ENCODE measurements at regions not wholly inside any gene's neighbourhood (a gene's known extent, or its start where the extent isn't known, plus 50 kb on each side); places are given as distances from the start of the nearest gene placed in this dataset.

DNA sequence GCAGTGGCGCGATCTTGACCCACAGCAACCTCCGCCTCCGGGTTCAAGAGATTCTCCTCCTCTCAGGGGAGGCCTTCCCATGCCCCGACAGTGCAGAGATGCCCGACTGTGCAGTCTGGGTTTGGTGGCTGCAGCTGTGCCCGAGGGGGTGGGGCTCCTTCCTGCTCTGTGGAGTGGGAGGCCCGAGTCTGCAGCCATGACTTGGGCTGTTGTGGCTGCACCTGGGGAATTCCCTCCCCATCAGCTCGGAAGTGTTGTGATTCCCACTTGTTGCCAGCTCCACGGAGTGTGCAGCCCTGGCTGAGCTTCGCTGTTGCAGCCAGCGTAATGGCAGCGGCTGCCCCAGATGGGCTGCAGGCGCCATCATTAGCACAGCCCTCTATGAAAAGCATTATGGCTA lies 66.4 kb upstream of the SMIM36 start:
- Histone ChIP-seq H3K4me1 (ENCODE audit: control insufficient read depth in 2 of 2, insufficient read depth in 2 of 2, low read length in 2 of 2) (peaks cover 0 to 11% of the 10 kb centered on the region in 2 donors), H3K27me3 (ENCODE audit: control insufficient read depth in 2 of 2, insufficient read depth in 1 of 2, low read length in 1 of 2) (no peaks in the 10 kb centered on the region), H3K9me3 (ENCODE audit: control insufficient read depth in 2 of 2, insufficient read depth in 1 of 2, low read length in 1 of 2) (no peaks in the 10 kb centered on the region), H3K27ac (ENCODE audit: low read depth in 1 of 2, low read length in 1 of 2) (peak overlapping the region in 1 of 2 donors; percentile 68), H3K36me3 (ENCODE audit: control insufficient read depth in 2 of 2, insufficient read depth in 2 of 2, low read length in 1 of 2) (no peaks in the 10 kb centered on the region), H3K4me3 (ENCODE audit: low read length in 2 of 2) (no peak overlapping the region)
- peak in 1 of 9 donors; percentile 15 for DNase-seq (ENCODE audit: low read depth in 6 of 9, low spot score in 9 of 9)
- 56% methylated on average over 14 of the region's 14 CpGs for WGBS

- no peaks in the 10 kb centered on the region for H3K27me3 ChIP-seq (ENCODE audit: control insufficient read depth in 2 of 2, insufficient read depth in 1 of 2, low read length in 1 of 2)
- H3K27ac ChIP-seq (ENCODE audit: low read depth in 1 of 2, low read length in 1 of 2): peak overlapping the region; percentile 46 to 68
- WGBS: 19% methylated on average over 9 of the region's 9 CpGs
- H3K9me3 ChIP-seq (ENCODE audit: control insufficient read depth in 2 of 2, insufficient read depth in 1 of 2, low read length in 1 of 2): no peaks in the 10 kb centered on the region
- peak overlapping the region in 1 of 2 donors; percentile 19 for H3K4me3 ChIP-seq (ENCODE audit: low read length in 2 of 2)
- peak in 4 of 9 donors; percentile 8 to 37 (median 22) for DNase-seq (ENCODE audit: low read depth in 6 of 9, low spot score in 9 of 9)
- peaks cover 0 to 11% of the 10 kb centered on the region in 2 donors for H3K4me1 ChIP-seq (ENCODE audit: control insufficient read depth in 2 of 2, insufficient read depth in 2 of 2, low read length in 2 of 2)
- H3K36me3 ChIP-seq (ENCODE audit: control insufficient read depth in 2 of 2, insufficient read depth in 2 of 2, low read length in 1 of 2): no peaks in the 10 kb centered on the region
Observed at GRCh38 chr17:55576996-55577586, 65.8 kb upstream of the SMIM36 start.

GRCh38 chr17:55576237-55576995 lies 65.2 kb upstream of the SMIM36 start:
- H3K4me3 ChIP-seq (ENCODE audit: low read length in 2 of 2): no peak overlapping the region
- 80% methylated on average over 8 of the region's 8 CpGs for WGBS

GRCh38 chr17:55575058-55575636 lies 63.9 kb upstream of the SMIM36 start:
- H3K27ac ChIP-seq (ENCODE audit: low read depth in 1 of 2, low read length in 1 of 2): no peak overlapping the region
- peaks cover 0 to 11% of the 10 kb centered on the region in 2 donors for H3K4me1 ChIP-seq (ENCODE audit: control insufficient read depth in 2 of 2, insufficient read depth in 2 of 2, low read length in 2 of 2)
- no peaks in the 10 kb centered on the region for H3K36me3 ChIP-seq (ENCODE audit: control insufficient read depth in 2 of 2, insufficient read depth in 2 of 2, low read length in 1 of 2)
- H3K27me3 ChIP-seq (ENCODE audit: control insufficient read depth in 2 of 2, insufficient read depth in 1 of 2, low read length in 1 of 2): no peaks in the 10 kb centered on the region
- WGBS: 97% methylated on average over 4 of the region's 4 CpGs
- H3K4me3 ChIP-seq (ENCODE audit: low read length in 2 of 2): no peak overlapping the region
- H3K9me3 ChIP-seq (ENCODE audit: control insufficient read depth in 2 of 2, insufficient read depth in 1 of 2, low read length in 1 of 2): no peaks in the 10 kb centered on the region
- no peak for DNase-seq (ENCODE audit: low read depth in 6 of 9, low spot score in 9 of 9)

More at GRCh38 chr17:55576237-55576995, 65.2 kb upstream of the SMIM36 start:
- Histone ChIP-seq H3K9me3 (ENCODE audit: control insufficient read depth in 2 of 2, insufficient read depth in 1 of 2, low read length in 1 of 2) (no peaks in the 10 kb centered on the region), H3K36me3 (ENCODE audit: control insufficient read depth in 2 of 2, insufficient read depth in 2 of 2, low read length in 1 of 2) (no peaks in the 10 kb centered on the region), H3K4me1 (ENCODE audit: control insufficient read depth in 2 of 2, insufficient read depth in 2 of 2, low read length in 2 of 2) (peaks cover 0 to 11% of the 10 kb centered on the region in 2 donors), H3K27me3 (ENCODE audit: control insufficient read depth in 2 of 2, insufficient read depth in 1 of 2, low read length in 1 of 2) (no peaks in the 10 kb centered on the region), H3K27ac (ENCODE audit: low read depth in 1 of 2, low read length in 1 of 2) (peak overlapping the region; percentile 37 to 68)
- DNase-seq (ENCODE audit: low read depth in 6 of 9, low spot score in 9 of 9): peak in 1 of 9 donors; percentile 2

DNA sequence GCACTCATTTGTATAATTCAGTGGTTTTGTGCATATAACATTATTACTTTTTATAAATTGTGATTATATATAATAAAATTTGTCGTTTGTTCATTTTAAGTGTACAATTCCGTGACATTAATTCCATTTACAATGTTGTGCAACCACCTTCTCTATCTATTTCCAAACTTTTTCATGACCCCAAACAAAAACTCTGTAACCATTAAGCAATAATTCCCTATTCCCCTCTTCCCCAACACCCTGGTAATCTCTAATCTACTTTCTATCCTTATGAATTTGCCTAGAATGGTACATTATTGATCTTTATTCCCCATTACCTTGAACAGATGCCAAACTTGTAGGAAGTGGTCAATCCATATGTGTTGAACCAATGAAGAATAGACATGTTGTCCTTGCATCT lies 61.3 kb upstream of the SMIM36 start:
- Histone ChIP-seq H3K27ac (ENCODE audit: low read depth in 1 of 2, low read length in 1 of 2) (no peak overlapping the region), H3K27me3 (ENCODE audit: control insufficient read depth in 2 of 2, insufficient read depth in 1 of 2, low read length in 1 of 2) (no peaks in the 10 kb centered on the region), H3K4me1 (ENCODE audit: control insufficient read depth in 2 of 2, insufficient read depth in 2 of 2, low read length in 2 of 2) (peaks cover 0 to 10% of the 10 kb centered on the region in 2 donors), H3K36me3 (ENCODE audit: control insufficient read depth in 2 of 2, insufficient read depth in 2 of 2, low read length in 1 of 2) (no peaks in the 10 kb centered on the region), H3K9me3 (ENCODE audit: control insufficient read depth in 2 of 2, insufficient read depth in 1 of 2, low read length in 1 of 2) (no peaks in the 10 kb centered on the region), H3K4me3 (ENCODE audit: low read length in 2 of 2) (no peak overlapping the region)
- WGBS: 98% methylated on average over 2 of the region's 2 CpGs
- no peak for DNase-seq (ENCODE audit: low read depth in 6 of 9, low spot score in 9 of 9)

GRCh38 chr17:55572139-55572538 lies 60.9 kb upstream of the SMIM36 start:
- Histone ChIP-seq H3K9me3 (ENCODE audit: control insufficient read depth in 2 of 2, insufficient read depth in 1 of 2, low read length in 1 of 2) (no peaks in the 10 kb centered on the region), H3K4me1 (ENCODE audit: control insufficient read depth in 2 of 2, insufficient read depth in 2 of 2, low read length in 2 of 2) (peaks cover 0 to 6% of the 10 kb centered on the region in 2 donors), H3K36me3 (ENCODE audit: control insufficient read depth in 2 of 2, insufficient read depth in 2 of 2, low read length in 1 of 2) (no peaks in the 10 kb centered on the region), H3K27me3 (ENCODE audit: control insufficient read depth in 2 of 2, insufficient read depth in 1 of 2, low read length in 1 of 2) (no peaks in the 10 kb centered on the region), H3K27ac (ENCODE audit: low read depth in 1 of 2, low read length in 1 of 2) (no peak overlapping the region), H3K4me3 (ENCODE audit: low read length in 2 of 2) (no peak overlapping the region)
- 97% methylated on average over 4 of the region's 4 CpGs for WGBS
- no peak for DNase-seq (ENCODE audit: low read depth in 6 of 9, low spot score in 9 of 9)

DNA sequence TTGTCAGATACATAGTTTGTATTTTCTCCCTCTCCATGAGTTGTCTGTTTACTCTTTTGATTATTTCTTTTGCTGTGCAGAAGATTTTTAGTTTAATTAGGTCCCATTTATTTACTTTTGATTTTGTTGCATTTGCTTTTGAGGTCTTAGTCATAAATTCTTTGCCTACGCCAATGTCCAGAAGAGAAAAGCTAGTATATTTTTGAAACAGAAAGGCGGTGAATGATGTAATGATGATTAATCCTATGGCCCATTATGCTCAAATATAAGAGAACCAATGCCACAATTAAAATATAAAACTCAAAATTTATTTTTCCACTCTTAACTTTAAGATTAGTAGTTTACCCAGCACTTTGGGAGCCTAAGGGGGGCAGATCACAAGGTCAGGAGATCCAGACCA lies 59.8 kb upstream of the SMIM36 start:
- 96% methylated on average over 2 of the region's 2 CpGs for WGBS
- H3K4me1 ChIP-seq (ENCODE audit: control insufficient read depth in 2 of 2, insufficient read depth in 2 of 2, low read length in 2 of 2): peaks cover 0 to 2% of the 10 kb centered on the region in 2 donors
- H3K27me3 ChIP-seq (ENCODE audit: control insufficient read depth in 2 of 2, insufficient read depth in 1 of 2, low read length in 1 of 2): no peaks in the 10 kb centered on the region
- DNase-seq (ENCODE audit: low read depth in 6 of 9, low spot score in 9 of 9): no peak
- H3K4me3 ChIP-seq (ENCODE audit: low read length in 2 of 2): no peak overlapping the region
- no peaks in the 10 kb centered on the region for H3K9me3 ChIP-seq (ENCODE audit: control insufficient read depth in 2 of 2, insufficient read depth in 1 of 2, low read length in 1 of 2)
- H3K36me3 ChIP-seq (ENCODE audit: control insufficient read depth in 2 of 2, insufficient read depth in 2 of 2, low read length in 1 of 2): no peaks in the 10 kb centered on the region
- no peak overlapping the region for H3K27ac ChIP-seq (ENCODE audit: low read depth in 1 of 2, low read length in 1 of 2)

DNA sequence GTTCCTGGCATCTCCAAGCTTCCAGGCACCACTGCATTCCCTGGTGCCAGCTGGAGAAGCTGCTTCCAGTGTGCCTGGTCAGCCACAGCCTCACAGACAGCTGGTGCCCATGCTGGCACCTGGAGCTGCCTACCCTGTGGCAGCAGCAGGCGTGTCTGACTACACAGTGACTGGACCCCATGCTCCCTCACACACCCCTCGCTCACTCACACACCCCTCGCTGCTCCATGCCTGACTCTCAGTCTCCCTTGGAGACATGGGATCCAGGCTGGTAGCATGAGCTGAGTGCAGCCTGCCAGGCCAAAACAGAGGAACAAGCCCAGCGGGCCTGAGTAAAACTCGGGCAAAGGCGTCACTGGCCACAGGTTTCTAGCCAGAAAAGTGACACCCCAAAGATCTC lies 59.1 kb upstream of the SMIM36 start:
- 96% methylated on average over 6 of the region's 6 CpGs for WGBS
- DNase-seq (ENCODE audit: low read depth in 6 of 9, low spot score in 9 of 9): no peak

More for the DNA sequence above, 59.1 kb upstream of the SMIM36 start:
- H3K36me3 ChIP-seq (ENCODE audit: control insufficient read depth in 2 of 2, insufficient read depth in 2 of 2, low read length in 1 of 2): no peaks in the 10 kb centered on the region
- H3K4me1 ChIP-seq (ENCODE audit: control insufficient read depth in 2 of 2, insufficient read depth in 2 of 2, low read length in 2 of 2): peaks cover 0 to 2% of the 10 kb centered on the region in 2 donors
- no peak overlapping the region for H3K4me3 ChIP-seq (ENCODE audit: low read length in 2 of 2)
- no peak overlapping the region for H3K27ac ChIP-seq (ENCODE audit: low read depth in 1 of 2, low read length in 1 of 2)
- no peaks in the 10 kb centered on the region for H3K27me3 ChIP-seq (ENCODE audit: control insufficient read depth in 2 of 2, insufficient read depth in 1 of 2, low read length in 1 of 2)
- H3K9me3 ChIP-seq (ENCODE audit: control insufficient read depth in 2 of 2, insufficient read depth in 1 of 2, low read length in 1 of 2): no peaks in the 10 kb centered on the region

All from thymus (tissue), 11 donors.